ENCODE measurements at regions not wholly inside any gene's neighbourhood (a gene's known extent, or its start where the extent isn't known, plus 50 kb on each side); places are given as distances from the start of the nearest gene placed in this dataset.

- no peak for TF ChIP-seq ZNF384 (IDR thresholded peaks at IDR 0.05)
- TF ChIP-seq FOXK2 (IDR thresholded peaks at IDR 0.05) = no peak
- TF ChIP-seq, protein P1, sequence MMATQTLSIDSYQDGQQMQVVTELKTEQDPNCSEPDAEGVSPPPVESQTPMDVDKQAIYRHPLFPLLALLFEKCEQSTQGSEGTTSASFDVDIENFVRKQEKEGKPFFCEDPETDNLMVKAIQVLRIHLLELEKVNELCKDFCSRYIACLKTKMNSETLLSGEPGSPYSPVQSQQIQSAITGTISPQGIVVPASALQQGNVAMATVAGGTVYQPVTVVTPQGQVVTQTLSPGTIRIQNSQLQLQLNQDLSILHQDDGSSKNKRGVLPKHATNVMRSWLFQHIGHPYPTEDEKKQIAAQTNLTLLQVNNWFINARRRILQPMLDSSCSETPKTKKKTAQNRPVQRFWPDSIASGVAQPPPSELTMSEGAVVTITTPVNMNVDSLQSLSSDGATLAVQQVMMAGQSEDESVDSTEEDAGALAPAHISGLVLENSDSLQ (IDR thresholded peaks at IDR 0.05) = no peak
- TF ChIP-seq L3MBTL2 (conservative IDR thresholded peaks at IDR 0.05) = no peak
Observed at GRCh38 chr6:104527311-104527710, 332.4 kb downstream of the HACE1 start.
